Astrocyte (in vitro differentiated cells and primary cell): ENCODE measurements at regions not wholly inside any gene's neighbourhood (a gene's known extent, or its start where the extent isn't known, plus 50 kb on each side); places are given as distances from the start of the nearest gene placed in this dataset.

Experiments
- DNase-seq: peaks from one replicate; pipeline ENCODE4 v3.0.0-alpha.2; 2010; ENCODE audit warnings: low read depth
- FAIRE-seq: peaks from 2 replicates; lab custom pipeline; 2011; peaks lifted over from hg19 to GRCh38; lab: Jason Lieb, UNC
- H2AFZ ChIP-seq: 2 replicates; pipeline ENCODE4 v1.6.0; 2012; ENCODE audit warnings: low read depth, low read length, inconsistent platforms
- H3K27ac ChIP-seq: 2 replicates; pipeline ENCODE4 v1.5.1; 2011; ENCODE audit warnings: low read depth, low read length, inconsistent platforms
- H3K27me3 ChIP-seq: 2 replicates; pipeline ENCODE4 v1.6.0; 2011; ENCODE audit warnings: low read length, inconsistent platforms; ENCODE audit not compliant: insufficient read depth
- H3K36me3 ChIP-seq: 2 replicates; pipeline ENCODE4 v1.5.1; 2011; ENCODE audit warnings: low read length, inconsistent platforms; ENCODE audit not compliant: insufficient read depth
- H3K4me1 ChIP-seq: 2 replicates; pipeline ENCODE4 v1.5.1; 2011; ENCODE audit warnings: low read length, inconsistent platforms; ENCODE audit not compliant: insufficient read depth
- H3K4me2 ChIP-seq: 2 replicates; pipeline ENCODE4 v1.6.0; 2012; ENCODE audit warnings: low read length, inconsistent platforms
- H3K4me3 ChIP-seq: 2 replicates; pipeline ENCODE4 v1.5.1; 2011; ENCODE audit warnings: low read depth, mild to moderate bottlenecking, low read length, inconsistent platforms; ENCODE audit not compliant: insufficient read depth
- H3K79me2 ChIP-seq: 2 replicates; pipeline ENCODE4 v1.6.0; 2012; ENCODE audit warnings: mild to moderate bottlenecking, low read length, inconsistent platforms; ENCODE audit not compliant: insufficient read depth
- H3K9ac ChIP-seq: 2 replicates; pipeline ENCODE4 v1.6.0; 2012; ENCODE audit warnings: mild to moderate bottlenecking, low read length, inconsistent platforms
- H3K9me3 ChIP-seq: 2 replicates; pipeline ENCODE4 v1.5.1; 2012; ENCODE audit warnings: low read depth, mild to moderate bottlenecking, low read length, inconsistent platforms; ENCODE audit not compliant: insufficient read depth
- H4K20me1 ChIP-seq: 2 replicates; pipeline ENCODE4 v1.6.0; 2012; ENCODE audit warnings: low read length, inconsistent platforms; ENCODE audit not compliant: insufficient read depth
- H3K27ac Mint-ChIP-seq: one replicate; pipeline ENCODE4 v1.8.0; 2021; ENCODE audit warnings: mild to moderate bottlenecking, mixed read lengths; ENCODE audit not compliant: unreplicated experiment
- H3K27me3 Mint-ChIP-seq: one replicate; pipeline ENCODE4 v1.8.0; 2021; ENCODE audit warnings: low read depth, mixed read lengths; ENCODE audit not compliant: unreplicated experiment
- H3K36me3 Mint-ChIP-seq: one replicate; pipeline ENCODE4 v1.8.0; 2021; ENCODE audit warnings: low read depth, mixed read lengths; ENCODE audit not compliant: unreplicated experiment
- H3K4me1 Mint-ChIP-seq: one replicate; pipeline ENCODE4 v1.8.0; 2021; ENCODE audit warnings: low read depth, mixed read lengths; ENCODE audit not compliant: unreplicated experiment
- H3K4me3 Mint-ChIP-seq: one replicate; pipeline ENCODE4 v1.8.0; 2021; ENCODE audit warnings: mild to moderate bottlenecking, moderate library complexity, mixed read lengths; ENCODE audit not compliant: unreplicated experiment
- H3K9me3 Mint-ChIP-seq: one replicate; pipeline ENCODE4 v1.8.0; 2021; ENCODE audit warnings: mild to moderate bottlenecking, mixed read lengths; ENCODE audit not compliant: unreplicated experiment
- EZH2 ChIP-seq: IDR thresholded peaks from 2 replicates; pipeline ENCODE4 v1.6.1; 2012; ENCODE audit warnings: mild to moderate bottlenecking, low read length, inconsistent platforms; ENCODE audit not compliant: insufficient read depth
- TF ChIP-seq, protein P1 (sequence below): IDR thresholded peaks from 2 replicates; pipeline ENCODE4 v1.5.1; 2011; ENCODE audit warnings: low read depth, mild to moderate bottlenecking, inconsistent platforms, low read length, moderate library complexity; ENCODE audit not compliant: insufficient read depth

DNA sequence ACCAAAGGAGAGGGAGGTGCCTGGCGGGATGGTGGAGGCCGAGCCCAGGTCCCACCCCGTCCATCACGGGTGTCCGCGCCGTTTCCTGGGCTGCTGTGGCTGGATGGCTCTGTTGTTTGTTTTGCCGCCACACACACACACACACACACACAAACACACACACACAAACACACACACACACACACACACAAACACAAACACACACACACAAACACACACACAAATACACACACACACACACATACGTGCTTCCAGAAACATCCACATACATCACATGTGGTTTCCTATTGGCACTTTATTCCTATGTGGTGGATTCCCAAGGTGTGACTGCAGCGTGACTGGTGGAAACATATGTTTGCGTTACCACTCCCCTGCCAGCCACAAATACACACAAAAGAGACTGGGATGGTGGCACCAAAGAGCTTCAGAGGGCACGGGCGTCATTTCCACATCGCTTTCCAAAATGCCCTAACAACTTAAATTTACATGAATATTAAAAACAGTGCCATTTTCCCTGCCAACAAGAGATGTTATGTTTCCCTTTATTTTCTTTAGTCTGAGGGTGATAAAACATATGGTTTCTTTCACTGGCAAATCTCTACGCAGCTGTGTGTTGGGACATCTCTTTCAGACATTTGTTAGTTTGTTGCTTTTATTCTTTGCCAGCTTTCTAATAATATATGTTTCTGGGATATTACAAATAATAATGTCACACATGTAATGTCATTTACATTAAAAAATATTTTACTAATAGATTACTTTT is 356.8 kb downstream of the BRD1 start:
- H3K27me3 ChIP-seq = no peaks in the 10 kb centered on the region
- no peak overlapping the region for H3K4me3 Mint-ChIP-seq
- H3K9me3 Mint-ChIP-seq = no peaks in the 10 kb centered on the region

DNA sequence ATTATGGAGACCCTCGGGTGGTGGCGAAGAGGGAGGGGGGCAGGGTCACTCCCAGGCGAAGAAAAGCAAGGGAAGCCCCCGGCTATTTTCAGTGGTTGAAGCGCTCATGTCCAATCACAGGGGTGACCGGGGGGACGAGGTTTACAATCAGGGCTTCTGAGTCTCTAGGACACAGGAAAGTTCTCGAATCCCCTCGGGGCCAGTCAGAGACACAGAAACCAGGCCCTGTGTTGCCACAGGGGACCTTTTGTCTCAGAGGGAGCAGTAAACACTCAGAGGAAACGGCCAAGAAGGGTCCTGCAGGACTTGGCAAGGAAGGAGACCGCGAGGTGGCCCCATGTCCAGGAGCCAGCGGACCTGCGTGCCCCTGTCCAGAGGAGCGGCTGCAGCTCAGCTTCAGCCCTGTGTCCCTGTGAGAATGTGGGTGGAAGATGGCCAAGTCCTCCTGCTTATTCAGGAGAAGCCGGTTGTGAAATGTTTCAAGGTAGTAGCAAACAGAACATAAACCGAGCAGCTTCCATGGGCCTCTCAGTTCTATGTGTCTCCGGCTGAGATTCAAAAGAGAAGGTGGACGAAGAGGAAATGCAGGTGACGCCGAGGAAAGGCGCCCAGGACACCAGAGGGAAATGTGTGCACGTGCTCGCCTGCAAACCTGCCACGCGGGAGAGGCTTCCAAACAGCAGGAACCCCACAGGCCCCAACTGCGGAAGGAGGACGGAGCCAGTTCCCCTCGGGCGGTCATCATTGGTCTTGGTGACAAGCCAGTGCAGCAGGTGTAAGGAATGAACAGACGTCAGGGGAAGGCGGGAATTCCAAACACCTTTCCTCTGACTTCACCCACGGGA is 357.6 kb downstream of the BRD1 start:
- H3K9ac ChIP-seq = no peak overlapping the region
- Mint-ChIP-seq H3K4me3 (no peak overlapping the region), H3K27ac (no peak overlapping the region), H3K9me3 (no peaks in the 10 kb centered on the region), H3K27me3 (peaks cover 14% of the 10 kb centered on the region), H3K4me1 (no peaks in the 10 kb centered on the region), H3K36me3 (peaks cover 1% of the 10 kb centered on the region)
- peaks cover 9% of the 10 kb centered on the region for H3K9me3 ChIP-seq
- no peak overlapping the region for H3K27ac ChIP-seq
- no peaks in the 10 kb centered on the region for H3K79me2 ChIP-seq
- H4K20me1 ChIP-seq = no peaks in the 10 kb centered on the region
- H3K4me1 ChIP-seq = no peaks in the 10 kb centered on the region
- no peak for DNase-seq
- no peak overlapping the region for H2AFZ ChIP-seq
- H3K27me3 ChIP-seq = no peaks in the 10 kb centered on the region
- no peak for TF ChIP-seq EZH2
- TF ChIP-seq, protein P1, sequence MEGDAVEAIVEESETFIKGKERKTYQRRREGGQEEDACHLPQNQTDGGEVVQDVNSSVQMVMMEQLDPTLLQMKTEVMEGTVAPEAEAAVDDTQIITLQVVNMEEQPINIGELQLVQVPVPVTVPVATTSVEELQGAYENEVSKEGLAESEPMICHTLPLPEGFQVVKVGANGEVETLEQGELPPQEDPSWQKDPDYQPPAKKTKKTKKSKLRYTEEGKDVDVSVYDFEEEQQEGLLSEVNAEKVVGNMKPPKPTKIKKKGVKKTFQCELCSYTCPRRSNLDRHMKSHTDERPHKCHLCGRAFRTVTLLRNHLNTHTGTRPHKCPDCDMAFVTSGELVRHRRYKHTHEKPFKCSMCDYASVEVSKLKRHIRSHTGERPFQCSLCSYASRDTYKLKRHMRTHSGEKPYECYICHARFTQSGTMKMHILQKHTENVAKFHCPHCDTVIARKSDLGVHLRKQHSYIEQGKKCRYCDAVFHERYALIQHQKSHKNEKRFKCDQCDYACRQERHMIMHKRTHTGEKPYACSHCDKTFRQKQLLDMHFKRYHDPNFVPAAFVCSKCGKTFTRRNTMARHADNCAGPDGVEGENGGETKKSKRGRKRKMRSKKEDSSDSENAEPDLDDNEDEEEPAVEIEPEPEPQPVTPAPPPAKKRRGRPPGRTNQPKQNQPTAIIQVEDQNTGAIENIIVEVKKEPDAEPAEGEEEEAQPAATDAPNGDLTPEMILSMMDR = no peak
- H3K36me3 ChIP-seq = no peaks in the 10 kb centered on the region
- no peak for FAIRE-seq
- H3K4me2 ChIP-seq = no peak overlapping the region
- H3K4me3 ChIP-seq = no peak overlapping the region

More for the DNA sequence above, 356.8 kb downstream of the BRD1 start:
- Histone ChIP-seq H3K9ac (no peak overlapping the region), H3K4me1 (no peaks in the 10 kb centered on the region), H4K20me1 (no peaks in the 10 kb centered on the region), H3K79me2 (no peaks in the 10 kb centered on the region), H3K9me3 (peaks cover 7% of the 10 kb centered on the region), H3K27ac (no peak overlapping the region), H3K36me3 (no peaks in the 10 kb centered on the region), H2AFZ (no peak overlapping the region), H3K4me3 (no peak overlapping the region), H3K4me2 (no peak overlapping the region)
- Mint-ChIP-seq H3K27me3 (peaks cover 14% of the 10 kb centered on the region), H3K4me1 (no peaks in the 10 kb centered on the region), H3K36me3 (peaks cover 1% of the 10 kb centered on the region), H3K27ac (no peak overlapping the region)
- FAIRE-seq = no peak
- no peak for DNase-seq
- TF ChIP-seq, protein P1 = no peak
- no peak for TF ChIP-seq EZH2
